SK-N-MC (cell line): ENCODE measurements at regions not wholly inside any gene's neighbourhood (a gene's known extent, or its start where the extent isn't known, plus 50 kb on each side); places are given as distances from the start of the nearest gene placed in this dataset.

Experiments
- DNase-seq: peaks from one replicate; pipeline ENCODE4 v3.0.0-alpha.2; 2011; ENCODE audit warnings: low read depth, low spot score
- H3K27ac ChIP-seq: fragments of 200-600 bp; sonication (generic); 2 replicates; pipeline ENCODE4 v1.5.1; 2016; ENCODE audit warnings: mixed run types
- H3K36me3 ChIP-seq: fragments of 200-600 bp; sonication (generic); 2 replicates; pipeline ENCODE4 v1.6.1; 2017; ENCODE audit warnings: antibody characterized with exemption, low read length, mixed read lengths; ENCODE audit not compliant: insufficient read depth
- H3K4me3 ChIP-seq: fragments of 200-600 bp; sonication (generic); 2 replicates; pipeline ENCODE4 v1.5.1; 2016
- H3K9ac ChIP-seq: fragments of 200-600 bp; sonication (generic); 2 replicates; pipeline ENCODE4 v1.8.0; 2017; ENCODE audit warnings: mixed run types, mixed read lengths; ENCODE audit not compliant: insufficient read length
- H3K9me3 ChIP-seq: fragments of 200-600 bp; sonication (generic); 2 replicates; pipeline ENCODE4 v1.6.1; 2017; ENCODE audit warnings: low read depth, mild to moderate bottlenecking, antibody characterized with exemption, low read length, moderate library complexity, mixed read lengths
- EZH2 ChIP-seq: fragments of 200-600 bp; sonication (generic); IDR thresholded peaks from one replicate; pipeline ENCODE4 v1.6.1; 2017; ENCODE audit warnings: antibody characterized with exemption
- FOXP2 ChIP-seq: optimal IDR thresholded peaks from 2 replicates; pipeline ENCODE3; 2011; ENCODE audit warnings: mild to moderate bottlenecking, moderate library complexity; ENCODE audit not compliant: insufficient read depth; ENCODE audit errors: extremely low read length, control extremely low read depth
- POLR2AphosphoS5 ChIP-seq: IDR thresholded peaks from 2 replicates; pipeline ENCODE4 v1.6.1; 2012; ENCODE audit warnings: mild to moderate bottlenecking, low read depth, low read length, borderline replicate concordance

DNA sequence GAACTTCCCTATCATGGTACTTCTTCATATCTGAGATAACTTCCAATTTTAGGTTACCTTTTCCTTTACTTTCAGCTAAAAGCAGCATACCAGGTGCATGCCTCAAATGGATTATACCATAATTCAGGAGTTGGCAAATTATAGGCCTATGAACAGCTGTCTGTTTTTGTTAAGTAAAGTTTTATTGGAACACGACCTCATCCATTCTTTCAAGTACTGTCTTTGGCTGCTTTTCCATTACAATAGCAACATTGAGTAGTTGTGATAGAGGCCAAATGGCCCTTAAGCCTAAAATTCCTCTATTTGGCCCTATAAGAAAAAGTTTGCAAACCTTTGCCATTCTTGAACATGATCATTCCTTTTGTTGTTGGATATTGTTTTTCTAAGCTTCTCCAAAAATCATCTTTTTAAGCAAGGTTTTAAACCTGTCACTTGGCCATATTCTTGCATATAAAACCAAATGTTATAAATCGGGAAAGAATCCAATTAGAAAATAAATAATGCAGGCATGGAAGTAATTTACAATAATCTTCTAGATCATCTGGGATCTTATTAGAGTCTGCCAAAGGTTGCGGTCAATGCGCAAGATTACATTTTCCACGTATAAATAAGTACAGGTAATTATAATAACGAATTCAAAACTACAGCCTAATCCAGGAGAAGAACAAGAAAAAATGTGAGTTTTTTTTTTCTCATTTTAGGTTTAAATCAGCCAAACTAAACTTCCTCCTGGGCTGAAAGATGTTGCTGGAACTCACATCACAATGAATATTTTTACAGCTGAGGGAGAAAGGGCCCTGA lies 226.5 kb upstream of the ANKRD55 start:
- Histone ChIP-seq H3K9me3 (no peaks in the 10 kb centered on the region), H3K4me3 (peak overlapping the region; percentile 40; the same call in 1 of the 2 replicates)
- TF ChIP-seq POLR2AphosphoS5 (no peak), EZH2 (no peak), FOXP2 (no peak)

GRCh38 chr5:56457887-56458812 lies 225.0 kb upstream of the ANKRD55 start:
- no peak for DNase-seq
- Histone ChIP-seq H3K9ac (no peak overlapping the region), H3K9me3 (no peaks in the 10 kb centered on the region), H3K27ac (peak overlapping the region; percentile 66; the same call in 1 of the 2 replicates), H3K36me3 (no peaks in the 10 kb centered on the region), H3K4me3 (no peak overlapping the region)
- TF ChIP-seq POLR2AphosphoS5 (no peak), FOXP2 (no peak), EZH2 (no peak)

More for the DNA sequence above, 226.5 kb upstream of the ANKRD55 start:
- Histone ChIP-seq H3K9ac (no peak overlapping the region), H3K36me3 (no peaks in the 10 kb centered on the region), H3K27ac (no peak overlapping the region)
- DNase-seq: no peak

DNA sequence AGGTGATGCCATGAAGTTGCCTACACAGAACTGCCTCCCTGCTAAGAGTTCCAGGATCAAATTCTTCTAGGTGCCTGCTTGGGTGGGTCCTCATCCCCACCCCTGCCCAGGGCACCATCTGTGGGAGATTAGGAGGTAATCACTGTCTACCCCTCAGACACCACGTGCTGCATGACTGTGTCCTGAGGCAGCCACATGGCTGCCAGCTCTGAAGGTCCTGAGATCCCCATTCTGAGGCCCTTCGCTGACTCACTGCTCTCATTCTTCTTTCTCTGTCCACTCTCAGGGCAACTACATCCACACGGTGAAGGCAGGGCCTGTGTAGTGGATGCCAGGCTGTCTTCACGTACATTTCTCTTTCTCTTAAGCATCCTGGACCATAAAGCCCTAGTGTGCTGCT lies 222.9 kb upstream of the ANKRD55 start:
- no peaks in the 10 kb centered on the region for H3K9me3 ChIP-seq
- no peak overlapping the region for H3K9ac ChIP-seq
- DNase-seq: no peak
- H3K36me3 ChIP-seq: no peaks in the 10 kb centered on the region
- no peak overlapping the region for H3K27ac ChIP-seq
- H3K4me3 ChIP-seq: no peak overlapping the region
- TF ChIP-seq FOXP2: no peak
- no peak for TF ChIP-seq POLR2AphosphoS5
- TF ChIP-seq EZH2: no peak

DNA sequence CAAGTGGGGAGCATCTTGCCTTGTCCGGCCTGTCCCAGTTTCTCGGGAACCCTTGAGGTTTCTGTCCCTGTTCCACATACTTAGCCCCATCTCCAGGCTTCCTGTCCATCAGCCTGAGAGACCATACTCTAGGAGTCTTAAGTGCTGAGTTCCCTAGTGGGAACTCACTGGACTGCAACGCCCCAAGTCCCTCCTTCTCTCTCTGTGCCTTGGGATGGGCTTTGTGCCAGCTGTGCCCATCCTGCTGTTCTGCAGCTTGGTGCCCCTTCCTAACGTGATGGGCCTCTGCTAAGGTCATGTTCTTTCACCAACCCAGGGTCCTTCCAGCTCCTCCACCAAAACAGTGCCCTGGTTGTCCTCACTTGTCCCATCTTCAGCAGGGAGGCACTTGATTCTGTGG lies 222.3 kb upstream of the ANKRD55 start:
- H3K27ac ChIP-seq: no peak overlapping the region

DNA sequence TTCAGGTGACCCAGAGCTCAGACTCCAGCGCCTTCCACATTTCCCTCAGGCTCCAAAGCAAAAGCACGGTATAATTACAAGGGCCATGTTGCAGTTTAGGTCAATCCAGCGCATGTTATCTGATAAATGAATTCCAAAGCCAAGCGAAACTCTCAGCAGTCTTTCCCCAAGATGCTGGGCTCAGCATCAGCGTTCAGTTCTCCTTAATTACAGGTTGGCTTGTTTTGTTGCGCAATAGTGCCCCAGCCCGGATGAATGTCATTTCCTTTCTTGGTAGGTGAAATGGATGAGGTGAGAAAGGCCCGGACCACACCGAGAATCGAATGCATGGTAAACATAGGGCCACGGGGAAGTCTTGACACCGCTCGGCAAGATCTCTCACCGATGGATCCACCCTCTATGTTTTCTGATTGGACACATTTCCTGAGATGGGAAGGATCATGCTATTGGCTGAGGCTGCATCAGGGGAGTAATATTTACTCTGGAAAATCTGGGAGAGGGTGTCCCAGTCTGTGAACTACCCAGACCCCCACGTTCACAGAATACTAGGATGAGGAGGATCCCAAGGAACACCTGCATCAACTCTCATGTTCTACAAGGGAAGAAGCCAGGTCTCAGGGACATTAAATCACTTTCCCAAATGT lies 221.2 kb upstream of the ANKRD55 start:
- Histone ChIP-seq H3K36me3 (no peaks in the 10 kb centered on the region), H3K4me3 (no peak overlapping the region), H3K27ac (no peak overlapping the region), H3K9me3 (no peaks in the 10 kb centered on the region), H3K9ac (no peak overlapping the region)
- TF ChIP-seq POLR2AphosphoS5 (no peak), EZH2 (no peak), FOXP2 (no peak)
- DNase-seq: no peak

More for the DNA sequence above, 222.3 kb upstream of the ANKRD55 start:
- Histone ChIP-seq H3K36me3 (no peaks in the 10 kb centered on the region), H3K9ac (no peak overlapping the region), H3K4me3 (no peak overlapping the region), H3K9me3 (no peaks in the 10 kb centered on the region)
- DNase-seq: no peak
- TF ChIP-seq EZH2: no peak
- TF ChIP-seq POLR2AphosphoS5: no peak
- no peak for TF ChIP-seq FOXP2

GRCh38 chr5:56451742-56452141 lies 218.6 kb upstream of the ANKRD55 start:
- Histone ChIP-seq H3K9ac (no peak overlapping the region), H3K36me3 (no peaks in the 10 kb centered on the region), H3K9me3 (no peaks in the 10 kb centered on the region), H3K27ac (no peak overlapping the region), H3K4me3 (no peak overlapping the region)
- DNase-seq: no peak
- TF ChIP-seq EZH2 (no peak), FOXP2 (no peak), POLR2AphosphoS5 (no peak)

GRCh38 chr5:56450766-56451165 lies 217.6 kb upstream of the ANKRD55 start:
- Histone ChIP-seq H3K27ac (no peak overlapping the region), H3K9me3 (no peaks in the 10 kb centered on the region), H3K36me3 (no peaks in the 10 kb centered on the region), H3K4me3 (no peak overlapping the region), H3K9ac (no peak overlapping the region)
- TF ChIP-seq EZH2: no peak
- TF ChIP-seq FOXP2: no peak
- no peak for TF ChIP-seq POLR2AphosphoS5
- no peak for DNase-seq
